IPS-18a (cell line): ENCODE measurements at regions not wholly inside any gene's neighbourhood (a gene's known extent, or its start where the extent isn't known, plus 50 kb on each side); places are given as distances from the start of the nearest gene placed in this dataset.

Experiments
- H3K27ac ChIP-seq: one replicate; pipeline ENCODE4 v1.5.1; 2013; ENCODE audit warnings: low read length
- H3K27me3 ChIP-seq: one replicate; pipeline ENCODE4 v1.6.1; 2013; ENCODE audit warnings: mild to moderate bottlenecking, low read length; ENCODE audit not compliant: control insufficient read depth, insufficient read depth
- H3K36me3 ChIP-seq: one replicate; pipeline ENCODE4 v1.6.1; 2013; ENCODE audit warnings: low read depth, low read length; ENCODE audit not compliant: control insufficient read depth
- H3K4me1 ChIP-seq: one replicate; pipeline ENCODE4 v1.6.1; 2013; ENCODE audit warnings: low read depth, low read length; ENCODE audit not compliant: control insufficient read depth
- H3K4me3 ChIP-seq: one replicate; pipeline ENCODE4 v1.5.1; 2013; ENCODE audit warnings: low read length
- H3K9ac ChIP-seq: one replicate; pipeline ENCODE4 v1.6.1; 2013; ENCODE audit warnings: mild to moderate bottlenecking, low read length, moderate library complexity
- H3K9me3 ChIP-seq: one replicate; pipeline ENCODE4 v1.6.1; 2013; ENCODE audit warnings: low read depth, low read length; ENCODE audit not compliant: control insufficient read depth

DNA sequence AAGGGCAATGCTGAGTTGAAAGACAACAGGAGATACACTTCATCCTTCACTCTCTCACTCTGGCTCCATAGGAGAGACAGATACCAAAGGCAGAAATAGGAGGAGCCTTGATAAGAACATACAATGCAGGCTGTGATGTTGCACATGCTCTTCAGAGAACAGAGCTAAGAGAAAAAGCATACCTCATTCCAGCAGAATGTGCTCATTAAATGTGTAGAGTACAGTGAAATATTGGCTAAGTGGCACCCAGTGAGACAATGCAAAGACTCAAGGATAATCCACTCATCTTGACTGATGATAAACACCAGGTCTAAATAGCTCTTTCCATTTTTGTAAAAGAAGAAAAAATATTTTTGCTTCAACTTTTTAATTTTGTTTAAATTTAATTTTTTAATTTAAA is 139.7 kb downstream of the OR2K2 start:
- Histone ChIP-seq H3K36me3 (no peaks in the 10 kb centered on the region), H3K27me3 (no peaks in the 10 kb centered on the region), H3K4me3 (no peak overlapping the region), H3K9ac (no peak overlapping the region), H3K4me1 (no peaks in the 10 kb centered on the region), H3K9me3 (no peaks in the 10 kb centered on the region), H3K27ac (no peak overlapping the region)

- Histone ChIP-seq H3K4me3 (no peak overlapping the region), H3K4me1 (no peaks in the 10 kb centered on the region), H3K9ac (no peak overlapping the region), H3K27ac (no peak overlapping the region), H3K27me3 (no peaks in the 10 kb centered on the region), H3K36me3 (no peaks in the 10 kb centered on the region), H3K9me3 (no peaks in the 10 kb centered on the region)
Observed at GRCh38 chr9:111187376-111187775, 142.6 kb downstream of the OR2K2 start.

GRCh38 chr9:111186021-111186530 is 143.9 kb downstream of the OR2K2 start:
- no peak overlapping the region for H3K4me3 ChIP-seq
- no peaks in the 10 kb centered on the region for H3K27me3 ChIP-seq
- no peak overlapping the region for H3K9ac ChIP-seq
- H3K27ac ChIP-seq: no peak overlapping the region
- no peaks in the 10 kb centered on the region for H3K36me3 ChIP-seq
- no peaks in the 10 kb centered on the region for H3K4me1 ChIP-seq
- no peaks in the 10 kb centered on the region for H3K9me3 ChIP-seq

GRCh38 chr9:111180811-111181210 is 142.5 kb upstream of the LPAR1 start:
- no peaks in the 10 kb centered on the region for H3K36me3 ChIP-seq
- no peak overlapping the region for H3K9ac ChIP-seq
- no peaks in the 10 kb centered on the region for H3K9me3 ChIP-seq
- H3K4me1 ChIP-seq: peaks cover 4% of the 10 kb centered on the region
- H3K27ac ChIP-seq: no peak overlapping the region
- H3K27me3 ChIP-seq: no peaks in the 10 kb centered on the region
- H3K4me3 ChIP-seq: no peak overlapping the region

GRCh38 chr9:111179577-111179976 is 141.3 kb upstream of the LPAR1 start:
- no peak overlapping the region for H3K27ac ChIP-seq
- H3K27me3 ChIP-seq: no peaks in the 10 kb centered on the region
- H3K36me3 ChIP-seq: no peaks in the 10 kb centered on the region
- no peak overlapping the region for H3K4me3 ChIP-seq
- peaks cover 4% of the 10 kb centered on the region for H3K4me1 ChIP-seq
- H3K9me3 ChIP-seq: no peaks in the 10 kb centered on the region
- H3K9ac ChIP-seq: no peak overlapping the region

GRCh38 chr9:111178331-111179055 is 140.2 kb upstream of the LPAR1 start:
- H3K27ac ChIP-seq: no peak overlapping the region
- H3K9me3 ChIP-seq: no peaks in the 10 kb centered on the region
- no peaks in the 10 kb centered on the region for H3K36me3 ChIP-seq
- H3K4me1 ChIP-seq: peaks cover 4% of the 10 kb centered on the region
- no peak overlapping the region for H3K9ac ChIP-seq
- no peaks in the 10 kb centered on the region for H3K27me3 ChIP-seq
- H3K4me3 ChIP-seq: no peak overlapping the region

- no peak overlapping the region for H3K4me3 ChIP-seq
- no peaks in the 10 kb centered on the region for H3K27me3 ChIP-seq
- no peaks in the 10 kb centered on the region for H3K9me3 ChIP-seq
- H3K4me1 ChIP-seq: peaks cover 4% of the 10 kb centered on the region
- no peak overlapping the region for H3K27ac ChIP-seq
- no peaks in the 10 kb centered on the region for H3K36me3 ChIP-seq
- no peak overlapping the region for H3K9ac ChIP-seq
Observed at GRCh38 chr9:111176511-111176910, 138.2 kb upstream of the LPAR1 start.

GRCh38 chr9:111175350-111175749 is 137.1 kb upstream of the LPAR1 start:
- peaks cover 4% of the 10 kb centered on the region for H3K4me1 ChIP-seq
- H3K36me3 ChIP-seq: no peaks in the 10 kb centered on the region
- H3K27ac ChIP-seq: no peak overlapping the region
- no peak overlapping the region for H3K4me3 ChIP-seq
- H3K27me3 ChIP-seq: no peaks in the 10 kb centered on the region
- no peak overlapping the region for H3K9ac ChIP-seq
- no peaks in the 10 kb centered on the region for H3K9me3 ChIP-seq

DNA sequence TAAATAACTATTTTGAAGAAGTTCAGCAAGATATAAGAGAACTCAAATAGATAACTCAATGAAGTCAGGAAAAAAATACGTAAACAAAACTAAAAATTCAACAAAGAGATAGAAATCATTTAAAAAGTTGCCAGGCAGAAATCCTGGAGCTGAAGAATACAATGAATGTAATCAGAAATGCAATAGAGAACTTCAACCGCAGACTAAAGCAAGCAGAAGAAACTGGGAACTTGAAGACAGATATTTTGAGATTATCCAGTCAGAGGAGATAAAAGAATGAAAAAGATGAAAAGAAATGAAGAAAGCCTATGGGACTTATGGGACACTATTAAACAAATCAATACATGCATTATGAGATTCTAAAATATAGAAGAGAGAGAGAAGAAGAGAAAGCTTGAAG is 129.1 kb upstream of the LPAR1 start:
- Histone ChIP-seq H3K27me3 (no peaks in the 10 kb centered on the region), H3K4me1 (no peaks in the 10 kb centered on the region), H3K36me3 (no peaks in the 10 kb centered on the region), H3K4me3 (no peak overlapping the region), H3K27ac (no peak overlapping the region), H3K9me3 (no peaks in the 10 kb centered on the region), H3K9ac (no peak overlapping the region)

- H3K4me1 ChIP-seq: no peaks in the 10 kb centered on the region
- H3K9me3 ChIP-seq: no peaks in the 10 kb centered on the region
- H3K4me3 ChIP-seq: no peak overlapping the region
- H3K27me3 ChIP-seq: no peaks in the 10 kb centered on the region
- no peak overlapping the region for H3K9ac ChIP-seq
- H3K36me3 ChIP-seq: no peaks in the 10 kb centered on the region
- H3K27ac ChIP-seq: no peak overlapping the region
Observed at GRCh38 chr9:111163716-111164389, 125.6 kb upstream of the LPAR1 start.

DNA sequence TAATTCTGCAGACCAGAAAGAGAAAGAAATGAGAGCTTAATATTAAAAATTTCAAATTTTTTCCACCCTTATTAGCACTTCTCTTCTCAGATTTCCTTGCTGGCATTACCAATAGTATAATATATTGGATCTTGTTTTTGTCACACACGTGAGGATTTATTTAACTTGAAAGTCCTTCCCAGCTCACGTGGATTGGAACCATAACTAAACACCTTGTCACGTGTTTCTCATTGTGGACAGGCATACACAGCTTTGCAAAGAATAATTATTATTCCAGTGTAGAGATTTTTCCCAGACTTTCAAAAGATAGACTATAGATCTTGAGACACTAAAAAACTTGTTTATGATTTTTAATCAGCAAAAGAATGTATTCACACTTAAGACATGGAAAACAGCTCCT is 123.8 kb upstream of the LPAR1 start:
- H3K27me3 ChIP-seq: no peaks in the 10 kb centered on the region
- no peaks in the 10 kb centered on the region for H3K36me3 ChIP-seq
- no peaks in the 10 kb centered on the region for H3K9me3 ChIP-seq
- no peak overlapping the region for H3K4me3 ChIP-seq
- H3K9ac ChIP-seq: no peak overlapping the region
- no peak overlapping the region for H3K27ac ChIP-seq
- H3K4me1 ChIP-seq: no peaks in the 10 kb centered on the region

- Histone ChIP-seq H3K36me3 (no peaks in the 10 kb centered on the region), H3K27me3 (no peaks in the 10 kb centered on the region), H3K4me3 (no peak overlapping the region), H3K9ac (no peak overlapping the region), H3K4me1 (no peaks in the 10 kb centered on the region), H3K27ac (no peak overlapping the region), H3K9me3 (no peaks in the 10 kb centered on the region)
Observed at GRCh38 chr9:111161015-111161415, 122.7 kb upstream of the LPAR1 start.
